DMS53 treated with DMSO at 0.1 percent for 48 hours (cell line): ENCODE measurements at regions not wholly inside any gene's neighbourhood (a gene's known extent, or its start where the extent isn't known, plus 50 kb on each side); places are given as distances from the start of the nearest gene placed in this dataset.
A peak's percentile ranks its signal among the peaks of the same experiment; 100 is the strongest.

Experiments
- DNase-seq: peaks from one replicate; lab custom pipeline; 2025; ENCODE audit not compliant: unreplicated experiment; lab: John Stamatoyannopoulos, UW

DNA sequence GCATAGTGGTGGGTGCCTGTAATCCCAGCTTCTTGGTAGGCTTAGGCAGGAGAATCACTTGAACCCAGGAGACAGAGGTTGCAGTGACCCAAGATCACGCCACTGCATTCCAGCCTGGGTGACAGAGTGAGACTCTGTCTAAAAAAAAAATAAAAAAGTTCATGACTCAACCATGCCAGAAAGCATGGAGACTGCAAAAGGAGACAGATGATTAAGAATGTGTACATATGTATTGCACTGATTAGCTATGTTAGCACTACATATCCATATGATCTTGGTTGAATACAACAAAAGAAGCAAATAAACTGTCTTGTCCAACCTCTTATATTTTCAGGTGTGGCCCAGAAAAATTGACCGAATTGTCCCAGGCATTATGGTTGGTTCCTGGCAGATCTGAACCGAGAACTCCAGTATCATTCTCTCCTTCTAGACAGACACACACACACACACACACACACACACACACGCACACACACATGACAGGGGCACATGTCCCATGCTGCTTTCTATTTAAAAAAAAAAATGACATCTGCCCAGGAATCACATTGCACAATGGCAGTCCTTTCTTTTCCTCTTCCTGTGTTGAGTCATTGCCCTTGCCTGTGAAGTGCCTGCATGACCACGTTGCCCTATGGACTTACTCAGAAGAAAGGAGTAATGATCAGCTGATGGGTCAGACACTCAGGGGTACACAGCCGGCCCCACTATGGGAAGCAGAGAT lies 65.6 kb downstream of the MYCN start:
- peak; percentile 66 for DNase-seq

- DNase-seq = no peak
These were observed 65.0 kb downstream of the MYCN start for GRCh38 chr2:16005389-16005788.

GRCh38 chr2:16003809-16004208 lies 63.5 kb downstream of the MYCN start:
- DNase-seq = no peak

DNA sequence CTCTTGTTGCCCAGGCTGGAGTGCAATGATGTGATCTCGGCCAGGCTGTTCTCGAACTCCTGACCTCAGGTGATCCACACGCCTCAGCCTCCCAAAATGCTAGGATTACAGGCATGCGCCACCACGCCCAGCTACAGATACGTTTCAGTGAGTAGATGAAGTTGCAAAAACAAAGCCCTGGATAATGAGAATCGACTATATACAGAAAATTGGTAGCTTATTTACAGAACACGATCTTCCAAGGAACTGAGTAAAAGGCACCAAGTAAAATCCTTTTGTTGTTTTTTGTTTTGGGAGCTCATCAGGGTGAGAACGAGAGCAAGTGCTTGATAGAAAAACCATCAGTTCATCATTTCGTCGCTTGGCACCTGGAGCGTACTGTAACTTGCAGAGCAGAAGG lies 62.8 kb downstream of the MYCN start:
- no peak for DNase-seq

DNA sequence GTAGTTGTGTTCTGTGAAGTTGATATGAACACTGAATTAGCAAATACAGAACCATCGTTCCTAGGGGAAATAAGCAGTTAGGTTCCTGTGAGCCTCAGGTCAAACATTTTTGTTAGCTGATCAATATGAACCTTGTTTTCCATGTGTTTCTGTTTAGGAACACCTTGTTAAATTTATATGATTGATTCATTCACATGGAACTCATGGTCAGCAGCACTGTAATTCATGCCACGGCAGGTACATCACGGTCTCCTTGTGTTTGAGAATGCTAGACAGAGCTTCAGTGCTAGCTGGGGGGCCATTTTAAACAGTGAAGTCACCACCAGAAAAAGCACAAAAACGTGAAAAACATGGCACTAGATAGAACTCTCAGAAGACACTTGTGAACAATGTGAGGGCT lies 62.2 kb downstream of the MYCN start:
- no peak for DNase-seq

DNA sequence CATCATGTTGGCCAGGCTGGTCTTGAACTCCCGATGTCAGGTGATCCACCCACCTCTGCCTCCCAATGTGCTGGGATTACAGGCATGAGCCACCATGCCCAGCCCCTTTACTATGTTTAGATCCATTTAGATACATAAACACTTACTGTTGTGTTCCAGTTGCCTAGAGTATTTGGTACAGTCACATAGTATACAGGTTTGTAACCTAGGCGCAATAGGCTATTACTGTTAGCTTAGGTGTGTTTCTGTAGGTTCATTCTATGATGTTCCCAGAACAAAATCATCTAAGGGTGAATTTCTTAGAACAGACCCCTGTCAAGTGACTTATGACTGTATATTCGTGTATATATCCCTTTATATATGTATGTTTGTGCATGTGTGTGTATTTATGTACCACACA lies 61.8 kb downstream of the MYCN start:
- no peak for DNase-seq

DNA sequence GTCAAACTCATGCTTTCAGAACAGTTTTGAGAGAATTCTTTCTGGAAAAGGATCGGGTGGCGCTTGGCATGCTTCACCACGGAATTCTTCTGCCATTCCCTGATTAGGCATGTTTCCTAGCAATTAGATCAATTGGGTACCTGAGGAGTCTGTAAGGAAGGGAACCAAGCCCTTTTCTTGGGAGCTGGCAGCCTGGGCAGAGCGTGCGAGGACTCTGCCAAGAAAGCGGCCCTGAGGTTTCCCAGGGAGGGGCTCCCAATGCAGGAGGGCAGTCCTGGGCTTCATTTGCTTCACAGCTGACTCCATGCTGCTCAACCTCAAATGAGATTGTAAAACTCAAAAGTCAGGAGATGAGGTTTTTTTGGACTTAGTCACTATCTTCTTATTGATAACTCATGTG lies 60.3 kb downstream of the MYCN start:
- no peak for DNase-seq

DNA sequence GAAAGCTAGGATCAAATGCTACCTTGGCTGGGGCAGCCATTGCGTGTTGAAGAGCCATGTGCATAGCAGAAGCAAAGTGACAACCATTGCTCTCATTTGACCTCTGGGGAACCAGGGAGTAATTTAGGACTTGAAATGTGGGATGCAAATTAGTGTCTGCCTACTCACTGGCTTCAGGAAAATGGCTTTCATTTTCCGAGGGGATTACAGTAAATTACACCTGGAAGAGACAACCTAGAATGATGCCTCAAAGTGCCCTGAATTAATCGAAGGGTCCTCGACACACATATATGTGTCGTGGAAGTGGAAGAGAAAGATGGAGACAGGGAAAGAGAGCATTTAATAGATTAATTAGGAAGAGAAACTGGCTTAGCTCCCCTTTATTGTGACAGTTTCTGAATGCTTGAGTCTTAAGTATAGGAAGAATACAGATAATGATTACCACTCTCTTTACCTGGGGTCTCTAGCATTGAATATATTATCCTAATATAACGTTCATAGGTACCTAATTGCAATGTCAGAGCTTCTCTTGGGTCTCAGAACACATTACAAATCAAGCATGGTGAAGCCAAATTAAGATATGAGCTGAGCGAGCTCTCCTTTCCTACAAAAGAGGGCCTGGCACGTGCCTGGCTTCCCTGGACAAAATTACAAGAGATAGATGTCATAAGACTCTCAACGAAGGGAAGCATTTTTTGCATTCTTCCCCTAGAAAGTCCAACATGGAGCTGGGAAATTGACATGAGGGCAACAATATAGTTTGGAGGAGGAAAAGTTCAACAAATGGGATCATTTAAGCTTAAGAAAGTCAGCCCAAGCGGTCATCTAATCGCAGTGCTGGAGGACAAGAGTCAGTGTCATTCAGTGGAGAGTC lies 59.5 kb downstream of the MYCN start:
- DNase-seq = no peak

- DNase-seq = no peak
These were observed 57.5 kb downstream of the MYCN start for GRCh38 chr2:15997728-15998280.

DNA sequence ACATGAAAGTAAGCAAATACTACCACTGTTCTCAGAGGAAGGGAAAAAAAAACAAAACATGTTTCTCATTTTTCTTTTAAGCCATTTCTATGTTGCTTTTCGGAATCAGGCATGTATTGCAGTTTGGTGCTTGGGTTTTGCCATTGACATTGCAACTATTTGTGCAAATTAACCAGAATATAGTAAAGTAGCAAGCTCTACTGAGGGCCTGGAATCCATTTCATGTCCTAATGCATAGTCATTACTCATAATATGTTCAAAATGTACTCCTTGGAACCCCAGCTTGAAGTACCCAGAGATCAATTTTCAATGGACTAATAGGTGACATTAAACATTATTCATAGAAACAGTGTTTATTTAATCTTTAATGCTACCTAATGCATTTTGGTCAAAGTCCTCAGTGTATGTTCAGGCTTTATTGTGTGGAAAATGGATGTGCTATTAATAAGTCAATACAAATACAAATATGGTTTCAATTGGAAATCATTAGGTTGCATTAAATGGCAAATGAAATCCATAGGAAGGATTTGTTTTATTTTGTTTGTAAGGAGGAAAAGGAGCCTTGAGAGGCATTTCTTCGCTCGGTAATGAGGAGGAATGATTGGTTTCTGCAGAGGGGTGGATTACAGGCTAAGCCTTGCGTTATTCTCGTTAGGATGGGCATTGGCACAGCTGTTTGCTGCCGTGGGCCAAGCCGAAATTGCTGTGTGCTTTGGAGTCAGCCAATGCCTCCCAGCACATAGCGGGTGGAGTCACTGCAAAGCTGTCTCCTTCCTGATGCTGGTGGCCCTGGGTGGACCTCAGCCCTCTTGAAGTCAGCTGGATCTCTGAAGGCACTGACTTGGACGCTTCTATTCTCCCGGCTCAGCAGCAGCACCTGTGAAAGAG lies 56.4 kb downstream of the MYCN start:
- DNase-seq = no peak
